ENCODE measurements at regions not wholly inside any gene's neighbourhood (a gene's known extent, or its start where the extent isn't known, plus 50 kb on each side); places are given as distances from the start of the nearest gene placed in this dataset.

DNA sequence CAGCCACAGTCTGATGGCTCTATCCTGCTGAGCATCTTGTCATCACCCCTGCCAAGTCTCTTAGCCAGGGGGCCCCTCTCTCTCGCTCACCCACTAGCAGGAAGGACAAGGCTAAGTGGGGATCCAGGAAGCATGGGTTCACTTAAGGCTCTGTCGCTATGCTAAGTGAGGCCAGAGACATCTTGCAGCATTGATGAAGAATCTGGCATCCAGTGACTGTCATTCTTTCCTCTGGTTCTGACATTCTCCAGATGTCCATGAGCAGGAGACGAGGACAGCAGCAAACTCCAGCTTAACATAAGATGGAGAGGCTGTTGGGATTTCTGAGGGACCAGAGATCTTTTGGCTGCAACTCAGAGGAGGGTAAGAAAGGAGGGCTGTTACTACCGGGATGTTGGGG lies 230.2 kb downstream of the TSHZ3 start:
- DNase-seq = no peak

DNA sequence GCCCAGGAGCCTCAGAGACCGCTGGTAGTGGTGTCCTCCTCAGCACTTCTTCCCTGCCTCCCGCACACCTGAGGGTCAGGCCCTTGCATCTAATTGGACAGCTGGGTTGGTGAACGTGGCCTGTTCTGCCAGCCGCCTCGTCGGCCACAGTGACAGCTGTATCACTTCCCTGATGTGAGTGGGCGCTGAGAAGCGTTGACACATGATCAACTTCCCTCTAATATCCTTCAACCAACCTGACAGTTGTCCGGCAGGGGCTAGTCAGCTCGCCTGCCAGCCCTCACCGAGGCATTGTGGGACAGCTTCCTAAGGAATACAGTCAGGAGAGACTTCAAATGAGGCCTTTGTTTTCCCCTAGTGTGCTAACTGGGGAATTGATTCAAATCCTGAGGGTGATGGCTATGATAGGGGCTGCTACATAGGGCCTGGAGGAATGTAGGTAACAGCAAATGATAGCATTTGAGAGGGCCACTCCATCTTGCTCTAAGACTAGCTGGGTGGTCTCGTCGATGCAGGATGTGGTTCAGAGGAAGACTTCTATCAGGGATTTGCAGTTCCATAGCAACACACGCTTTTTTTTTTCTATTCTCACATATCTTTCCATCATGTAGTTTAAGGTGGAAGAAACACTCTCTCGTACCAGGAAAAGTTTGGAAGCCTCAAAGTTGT lies 230.8 kb downstream of the TSHZ3 start:
- DNase-seq = peak in 1 of 2 donors; percentile 24

DNA sequence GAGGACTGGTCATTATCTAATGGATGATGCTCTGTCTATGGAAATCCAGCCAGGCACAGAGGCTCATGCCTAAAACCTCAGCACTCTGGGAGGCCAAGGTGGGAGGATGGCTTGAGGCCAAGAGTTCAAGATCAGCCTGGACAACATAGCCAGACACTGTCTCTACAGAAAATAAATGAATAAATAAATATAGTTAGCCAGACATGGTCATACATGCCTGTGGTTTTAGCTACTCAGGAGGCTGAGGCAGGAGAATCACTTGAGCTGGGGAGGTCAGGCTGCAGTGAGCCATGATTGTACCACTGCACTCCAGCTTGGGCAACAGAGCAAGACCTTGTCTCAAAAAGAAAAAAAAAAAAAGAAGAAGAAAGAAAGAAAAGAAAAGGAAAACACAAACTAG lies 234.7 kb downstream of the TSHZ3 start:
- no peak for DNase-seq

DNA sequence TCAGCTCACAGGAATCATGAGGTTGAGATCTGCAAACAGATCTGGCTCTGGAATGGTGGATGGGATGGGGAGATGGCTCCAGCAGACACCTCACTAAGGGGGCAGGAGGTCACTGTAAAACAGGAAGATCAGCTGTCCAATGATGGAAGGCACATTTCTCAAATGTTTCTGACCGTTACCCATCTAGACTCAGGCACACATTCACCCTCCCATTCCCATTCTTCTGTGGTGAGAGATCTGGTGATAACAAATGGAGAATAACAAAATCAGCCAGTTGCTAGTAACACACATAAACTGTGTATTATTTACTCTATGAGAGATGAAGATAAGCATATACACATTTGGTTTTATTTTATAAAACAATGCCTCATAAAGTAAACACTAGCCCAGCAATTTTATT lies 235.9 kb downstream of the TSHZ3 start:
- DNase-seq = no peak

DNA sequence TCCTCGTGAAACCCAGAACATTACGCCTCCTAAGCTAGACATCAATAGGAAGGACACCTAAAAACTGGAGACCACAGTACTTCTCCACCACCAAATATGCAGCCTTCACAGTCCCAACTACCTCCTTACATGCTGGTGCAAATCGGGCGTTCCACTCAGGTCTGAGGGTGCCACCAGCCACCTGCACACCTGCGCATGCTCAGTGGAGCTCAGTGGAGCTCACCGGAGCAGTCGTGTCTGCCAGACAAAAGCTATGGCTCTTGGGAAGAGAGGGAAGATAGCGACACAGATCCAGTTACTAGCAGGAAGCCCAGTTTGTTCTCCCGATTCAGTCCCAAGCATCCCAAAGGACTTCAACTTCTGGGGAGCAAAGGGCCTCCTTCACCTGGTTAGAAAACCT lies 237.1 kb downstream of the TSHZ3 start:
- no peak for DNase-seq

DNA sequence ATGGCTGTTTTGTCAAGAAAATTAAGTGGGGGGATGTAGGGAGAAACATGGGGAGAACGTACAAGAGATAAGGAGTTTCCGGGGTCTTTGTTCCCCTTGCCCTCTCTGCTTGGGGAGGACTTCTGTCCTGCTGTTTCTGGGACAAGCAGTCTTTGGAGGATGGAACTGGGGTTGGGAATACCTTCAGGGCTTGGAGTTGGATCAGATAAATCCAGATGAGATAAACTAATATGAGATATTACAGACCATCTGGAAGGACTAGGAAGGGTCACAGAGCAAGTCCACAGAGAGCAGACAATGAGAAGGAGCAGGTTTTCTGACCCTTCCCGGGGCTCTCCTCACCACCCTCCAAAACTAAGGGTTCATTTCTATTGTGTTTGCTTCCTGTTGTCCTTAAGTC lies 237.5 kb downstream of the TSHZ3 start:
- DNase-seq = no peak

DNA sequence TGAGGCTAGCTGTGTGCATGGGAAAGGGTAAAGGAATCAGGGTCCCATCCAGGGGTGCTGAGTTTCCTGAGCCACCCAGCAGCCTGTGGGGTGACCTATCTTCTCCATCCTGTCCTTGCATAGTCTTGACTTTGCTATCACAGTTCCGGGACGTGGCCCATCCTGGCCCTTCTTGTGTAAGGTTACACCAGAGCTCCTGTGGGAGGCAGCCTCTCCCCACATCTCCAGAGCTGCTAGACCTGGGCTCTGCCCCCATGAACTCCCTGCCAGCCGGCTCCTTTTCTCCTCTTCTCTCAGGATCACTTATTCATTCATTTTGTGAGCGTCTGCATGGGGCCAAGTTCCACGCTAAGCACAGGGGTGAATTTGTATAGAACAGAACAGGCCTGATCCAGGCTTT lies 238.9 kb downstream of the TSHZ3 start:
- no peak for DNase-seq

DNA sequence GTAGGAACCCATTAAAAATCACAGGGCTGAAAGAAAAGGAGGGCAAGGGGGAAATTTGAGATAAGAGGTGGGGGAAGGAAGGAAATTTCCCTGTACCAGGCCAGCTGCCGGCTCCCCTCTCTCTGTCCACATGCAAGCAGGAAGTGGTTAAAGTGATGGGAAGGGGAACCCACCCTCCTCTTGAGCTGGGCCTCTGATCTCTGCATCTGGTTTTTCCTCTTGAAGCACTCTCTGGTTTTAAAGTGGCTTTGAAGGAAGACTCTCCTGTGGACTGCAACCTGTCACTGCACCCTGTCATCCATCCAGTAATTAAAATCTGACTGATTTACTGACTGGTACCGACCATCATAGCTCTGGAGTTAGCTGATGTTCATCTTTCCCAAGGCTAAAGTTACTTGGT lies 239.6 kb downstream of the TSHZ3 start:
- DNase-seq = peak in 1 of 2 donors; percentile 3

DNA sequence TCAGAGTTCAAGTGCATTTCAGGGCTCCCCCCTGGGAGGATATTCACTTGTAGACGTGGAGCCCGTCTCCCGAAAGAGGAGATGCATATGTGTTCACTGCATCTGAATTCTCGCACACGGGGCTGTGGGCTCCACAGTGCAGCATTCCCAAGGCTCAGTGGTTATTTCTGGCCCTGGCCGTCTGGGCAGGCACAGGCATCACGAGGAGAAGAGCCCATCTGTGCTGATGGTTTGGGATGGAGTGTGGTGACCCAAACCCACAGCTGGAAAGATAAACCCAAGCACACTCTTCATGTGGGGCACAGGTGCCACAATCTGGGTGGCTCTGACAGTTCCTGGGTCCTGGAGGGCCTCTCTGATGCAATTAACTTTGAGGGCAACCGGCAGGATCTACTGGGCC lies 242.1 kb downstream of the TSHZ3 start:
- no peak for DNase-seq

DNA sequence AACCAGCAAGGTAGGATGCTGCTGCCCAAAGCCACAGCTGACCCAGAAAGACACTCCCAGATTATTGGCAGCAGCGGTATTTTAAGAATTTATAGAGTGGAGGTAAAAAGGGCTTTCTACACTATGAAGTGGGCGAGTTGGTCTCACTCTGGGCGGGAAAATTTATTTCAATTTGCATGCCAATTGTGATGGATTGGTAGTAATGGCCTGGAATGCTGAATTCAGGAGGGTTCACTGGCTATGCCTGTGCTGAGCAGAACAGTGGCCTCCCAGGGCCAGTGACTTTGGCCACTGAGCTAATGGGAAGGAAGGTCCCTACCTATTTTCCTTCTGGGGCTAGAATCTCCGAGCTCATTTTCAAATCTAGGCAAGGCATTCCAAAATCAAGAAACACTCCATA lies 243.5 kb downstream of the TSHZ3 start:
- no peak for DNase-seq

DNA sequence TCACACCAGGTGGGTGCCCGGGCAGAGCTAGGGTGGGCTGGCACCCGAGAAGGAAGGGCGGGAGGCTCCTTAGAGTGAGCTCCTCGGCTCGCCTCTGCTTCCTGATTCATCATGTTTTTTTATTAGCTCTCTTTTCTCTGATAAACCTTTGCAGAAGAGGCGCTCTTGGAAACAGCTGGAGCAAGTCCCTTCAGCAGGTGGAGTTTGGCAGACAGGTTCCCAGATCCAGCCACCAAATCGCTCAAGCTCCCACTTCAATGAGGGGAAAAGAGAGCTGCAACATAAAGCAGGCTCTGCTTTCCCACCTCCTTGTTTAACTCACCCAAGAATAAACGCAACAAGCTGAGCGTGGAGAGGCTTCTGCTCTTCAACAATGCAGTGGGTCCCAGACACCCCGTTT lies 244.8 kb downstream of the TSHZ3 start:
- no peak for DNase-seq

DNA sequence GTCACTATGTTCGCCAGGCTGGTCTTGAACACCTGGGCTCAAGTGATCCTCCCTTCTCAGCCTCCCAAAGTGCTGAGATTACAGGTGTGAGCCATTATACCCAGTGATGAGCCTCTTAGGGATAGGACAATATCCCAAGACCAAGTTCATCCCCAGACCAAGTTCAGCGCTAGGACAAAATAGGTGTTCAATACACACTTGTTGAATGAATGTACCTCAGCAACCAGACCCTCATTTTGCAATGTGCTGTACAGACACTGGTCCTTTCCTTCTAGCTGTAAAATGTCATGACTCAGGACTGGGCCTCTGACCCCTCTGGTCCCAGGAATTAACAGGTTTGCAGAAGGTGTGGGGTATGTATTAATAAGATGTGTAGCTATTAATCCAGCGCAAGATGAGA lies 246.0 kb downstream of the TSHZ3 start:
- DNase-seq = no peak

DNA sequence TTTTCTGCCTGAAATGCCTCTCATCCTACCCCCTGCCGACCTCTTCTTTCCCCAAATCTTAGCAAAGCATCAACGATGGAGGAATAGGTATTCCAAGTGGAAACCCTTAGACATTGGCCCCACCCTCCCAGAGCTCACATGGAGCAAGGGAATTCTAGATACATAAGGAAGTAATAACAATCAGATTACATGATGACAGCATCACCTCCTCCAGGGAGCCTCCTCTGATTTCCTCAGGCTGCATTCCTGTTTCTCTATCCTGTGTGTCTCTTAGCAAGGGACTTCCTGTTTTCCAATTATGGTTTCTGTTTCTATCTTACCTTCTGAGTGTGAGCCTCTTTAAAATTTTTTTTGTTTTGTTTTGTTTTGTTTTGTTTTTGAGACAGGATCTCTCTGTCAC lies 246.6 kb downstream of the TSHZ3 start:
- no peak for DNase-seq

DNA sequence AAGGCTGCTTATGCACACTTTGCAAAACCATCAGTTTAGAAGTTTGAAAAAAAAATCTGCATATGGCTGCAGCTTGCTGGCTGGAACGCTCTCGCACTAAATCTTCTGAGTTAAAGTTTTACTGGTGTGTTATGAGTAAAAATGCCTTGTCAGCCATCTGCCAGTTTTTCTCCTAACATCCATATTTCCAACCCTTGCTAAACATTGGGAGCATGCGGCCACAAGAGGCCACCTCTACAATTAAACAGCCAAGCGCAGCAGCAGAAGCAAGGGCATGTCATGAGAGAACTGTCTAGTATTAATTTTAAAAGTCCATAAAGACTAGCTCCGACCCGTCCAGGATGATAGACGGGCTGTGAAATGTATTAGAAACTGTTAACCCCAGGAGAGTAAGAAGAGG lies 248.3 kb downstream of the TSHZ3 start:
- DNase-seq = no peak

DNA sequence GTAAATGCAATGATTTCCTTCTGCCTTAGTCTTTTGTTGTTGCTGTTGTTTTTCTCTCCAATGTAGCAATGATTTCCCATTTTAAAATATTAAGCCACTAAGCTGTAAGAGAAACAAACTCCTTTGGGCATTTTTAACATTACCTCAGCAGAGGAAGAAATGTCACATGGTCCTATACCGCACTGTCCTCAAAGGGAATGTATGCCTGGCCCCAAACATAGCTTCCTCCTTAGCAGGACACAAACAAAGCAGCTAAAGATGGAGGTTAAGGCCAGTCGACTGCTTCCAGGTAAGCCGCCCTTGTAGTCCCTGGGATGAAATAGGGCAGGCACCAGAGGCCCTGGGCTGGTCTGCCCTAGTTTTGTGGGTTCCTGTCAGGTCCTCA lies 249.0 kb downstream of the TSHZ3 start:
- DNase-seq = no peak

DNA sequence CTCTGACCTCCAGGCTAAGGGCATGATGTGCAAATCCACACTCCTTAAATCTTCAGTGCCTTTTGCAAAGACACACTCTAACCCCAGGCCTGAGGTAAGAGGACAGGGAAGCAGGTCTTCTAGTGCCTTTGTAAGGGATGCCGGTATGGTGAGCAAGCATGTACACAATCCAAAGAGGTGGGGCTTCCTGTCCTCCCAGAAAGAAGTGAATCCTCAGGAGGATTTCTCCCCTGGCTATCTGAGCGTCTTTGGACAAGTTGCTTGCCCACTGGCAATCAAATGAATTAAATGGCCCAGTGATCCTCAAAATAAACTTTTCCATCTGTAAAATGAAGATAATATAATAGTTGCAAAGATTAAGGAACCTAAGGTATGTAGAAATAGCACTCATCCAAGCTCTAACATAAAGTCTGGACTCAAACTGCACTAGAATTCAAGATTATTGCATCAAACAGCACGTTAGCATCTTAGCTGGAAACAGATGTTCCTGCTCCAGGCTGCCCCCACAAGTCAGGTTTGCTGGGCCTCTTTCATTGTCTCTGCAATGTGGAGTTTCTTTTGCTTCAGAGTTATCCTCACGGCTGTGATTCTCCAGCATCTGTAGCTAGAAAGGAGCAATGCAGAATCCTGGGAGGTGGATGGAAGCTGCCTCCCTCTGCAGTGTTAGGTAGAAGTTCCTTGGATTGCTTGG lies 249.6 kb downstream of the TSHZ3 start:
- no peak for DNase-seq

DNA sequence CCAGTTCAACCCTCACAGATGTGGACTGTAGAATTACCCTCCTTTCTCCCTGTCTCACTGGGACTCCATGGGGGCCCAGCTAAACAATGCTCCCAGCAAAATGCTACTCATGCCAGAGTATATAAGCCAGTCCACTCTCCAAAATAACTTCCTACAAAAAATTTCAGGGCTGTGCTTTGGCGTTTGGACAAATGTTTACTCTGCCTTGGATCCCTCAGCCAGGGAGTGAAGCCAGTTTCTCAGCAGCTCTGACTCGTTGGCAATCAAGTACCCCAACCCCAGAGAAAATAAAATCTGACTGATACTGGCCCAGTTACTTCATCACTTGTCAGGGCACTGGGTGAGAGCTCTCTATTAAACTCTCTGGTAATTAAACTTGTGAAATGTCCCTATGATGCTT lies 250.4 kb downstream of the TSHZ3 start:
- no peak for DNase-seq

DNA sequence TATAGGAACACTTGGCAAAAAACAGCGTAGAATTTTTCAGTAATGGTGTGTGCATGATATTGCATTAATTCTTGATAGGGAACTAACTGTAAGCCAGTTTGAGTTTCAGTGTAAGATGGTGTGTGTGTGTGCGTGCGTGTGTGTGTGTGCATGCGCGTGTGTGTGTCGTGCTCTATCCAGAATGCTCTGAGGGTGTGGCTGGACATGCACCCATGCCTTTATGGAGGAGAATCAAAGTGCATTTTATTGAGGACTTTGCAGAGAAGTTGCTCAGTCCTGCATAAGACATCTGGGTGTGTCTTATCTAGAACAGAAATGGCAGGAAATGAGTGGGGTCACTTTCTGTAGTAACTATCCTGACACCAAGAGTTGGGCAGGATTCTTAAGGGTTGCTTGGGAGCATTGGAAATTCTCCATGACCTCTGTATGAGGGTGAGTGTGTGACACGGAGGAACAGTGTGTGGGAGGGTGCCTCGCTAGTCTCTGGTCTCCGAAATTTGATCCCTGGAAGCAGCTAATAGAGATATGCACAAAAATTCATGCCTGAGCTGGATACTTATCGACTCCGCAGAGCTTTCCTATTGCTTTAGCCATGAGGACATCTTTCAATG lies 252.2 kb downstream of the TSHZ3 start:
- no peak for DNase-seq

DNA sequence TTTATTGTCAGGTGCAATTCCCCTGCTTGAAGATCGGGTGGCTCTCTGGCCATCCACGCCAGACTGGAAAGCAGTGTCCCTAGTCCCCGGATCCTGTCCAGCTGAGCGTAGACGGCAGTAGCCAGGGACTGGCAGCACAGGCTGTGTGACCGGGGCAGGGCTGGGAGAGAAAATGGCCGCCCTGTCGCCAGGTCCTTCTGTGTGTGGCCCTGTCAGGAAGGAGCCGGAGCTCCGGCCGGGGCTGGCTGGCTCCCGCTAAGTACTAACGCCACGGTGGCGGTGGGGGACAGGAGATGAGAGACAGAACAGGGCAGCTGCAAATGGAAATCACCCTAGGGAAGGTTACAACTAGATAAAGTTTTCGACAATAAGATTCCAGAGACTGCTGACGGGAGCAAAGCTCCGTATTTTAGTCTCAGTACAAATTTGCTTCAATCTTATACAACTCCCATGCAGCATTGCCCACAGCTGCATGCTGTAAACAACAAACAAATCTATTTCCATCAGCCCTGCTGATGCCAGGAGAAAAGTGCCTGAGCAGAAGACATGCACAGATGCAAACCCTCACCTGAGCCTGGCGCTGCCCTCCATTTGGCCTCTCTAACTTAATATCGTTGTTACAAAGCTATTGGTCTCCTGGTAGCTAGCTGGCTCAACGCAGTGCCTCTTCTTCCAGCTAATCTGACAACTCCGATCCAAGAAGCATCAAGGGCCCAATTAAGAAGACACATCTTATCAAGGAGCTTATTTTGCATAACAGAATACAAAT lies 253.0 kb downstream of the TSHZ3 start:
- DNase-seq = no peak

DNA sequence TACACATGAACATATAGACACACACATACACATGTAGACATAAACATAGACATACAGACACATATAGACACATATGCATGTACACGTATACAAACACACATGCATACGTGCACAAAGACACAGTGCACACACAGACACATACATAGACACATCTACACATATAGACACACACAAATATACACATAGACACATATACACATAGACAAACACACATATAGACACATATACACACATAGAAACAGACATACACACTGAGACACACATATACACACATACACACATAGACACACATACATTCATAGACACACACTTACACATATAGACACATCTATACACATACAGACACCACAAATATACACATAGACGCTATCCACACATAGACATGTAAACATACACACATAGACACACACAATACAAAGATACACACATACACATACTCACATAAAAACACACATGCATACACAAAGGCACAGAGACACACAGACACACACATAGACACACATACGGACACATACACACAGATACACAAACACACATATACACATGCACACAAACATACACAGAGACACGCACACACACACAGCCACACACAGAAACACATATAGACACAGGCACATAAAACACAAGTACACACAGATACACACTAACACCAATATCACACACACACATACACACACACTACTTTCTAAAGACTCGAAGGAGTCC lies 254.0 kb downstream of the TSHZ3 start:
- DNase-seq = no peak

DNA sequence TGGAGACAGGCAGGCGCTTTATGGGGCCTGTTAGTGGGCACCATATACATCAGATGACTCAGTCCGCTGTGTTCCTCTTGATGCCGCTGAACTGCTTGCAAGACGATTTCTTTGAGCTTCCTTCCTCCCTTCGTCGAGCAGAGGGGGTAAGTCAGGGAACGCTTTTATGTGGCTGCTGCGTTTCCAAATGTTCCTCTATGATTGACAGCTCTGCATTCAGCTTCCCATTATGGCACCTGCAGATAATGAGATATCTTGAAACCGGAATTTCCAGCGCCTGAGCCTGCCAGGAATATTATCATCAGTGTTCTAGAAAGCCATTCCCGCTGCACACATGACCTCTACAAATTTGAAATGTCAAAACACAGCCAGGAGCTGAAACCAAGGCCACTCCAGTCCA lies 257.0 kb downstream of the TSHZ3 start:
- no peak for DNase-seq

DNA sequence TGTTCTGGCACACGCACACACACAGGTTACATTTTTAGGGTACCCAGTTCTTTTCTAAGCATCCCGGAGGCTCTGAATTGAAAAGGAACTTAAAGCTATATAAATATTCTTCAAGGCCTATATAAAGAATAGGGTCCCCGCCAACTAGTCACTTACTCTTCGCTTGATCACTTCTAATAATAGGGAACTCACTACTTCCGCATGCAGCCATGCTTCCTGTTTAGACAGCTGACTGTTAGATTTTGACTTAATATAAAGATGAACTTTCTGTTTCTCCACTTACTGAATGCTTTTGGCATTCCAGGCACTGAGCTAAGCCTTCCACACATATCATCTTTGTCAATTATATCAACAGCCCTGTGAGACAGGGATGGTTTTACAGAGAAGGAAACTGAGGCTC lies 259.6 kb downstream of the TSHZ3 start:
- DNase-seq = no peak

DNA sequence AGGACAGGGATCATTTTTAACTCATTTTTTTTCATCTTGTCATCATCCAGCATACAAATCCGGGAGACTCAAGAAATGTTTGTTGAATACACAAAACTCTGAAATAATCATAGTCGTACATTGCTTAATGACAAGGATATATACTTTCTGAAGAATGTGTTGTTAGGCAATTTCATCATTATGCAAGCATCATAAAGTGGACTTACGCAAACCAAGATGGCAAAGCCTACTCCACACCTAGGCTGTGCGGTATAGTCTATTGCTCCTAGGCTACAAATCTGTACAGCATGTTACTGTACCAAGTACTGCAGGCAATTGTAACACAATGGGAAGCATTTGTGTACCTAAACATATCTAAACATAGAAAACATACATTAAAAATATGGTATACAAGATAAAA lies 264.1 kb downstream of the TSHZ3 start:
- DNase-seq = no peak
